GM21526 (cell line): ENCODE measurements at regions not wholly inside any gene's neighbourhood (a gene's known extent, or its start where the extent isn't known, plus 50 kb on each side); places are given as distances from the start of the nearest gene placed in this dataset.

Experiments used
- ATAC-seq: cut with Tn5 transposase; IDR thresholded peaks from one replicate; pipeline ENCODE4 v1.9.1; 2021; ENCODE audit warnings: moderate library complexity; ENCODE audit not compliant: unreplicated experiment, low FRiP score

DNA sequence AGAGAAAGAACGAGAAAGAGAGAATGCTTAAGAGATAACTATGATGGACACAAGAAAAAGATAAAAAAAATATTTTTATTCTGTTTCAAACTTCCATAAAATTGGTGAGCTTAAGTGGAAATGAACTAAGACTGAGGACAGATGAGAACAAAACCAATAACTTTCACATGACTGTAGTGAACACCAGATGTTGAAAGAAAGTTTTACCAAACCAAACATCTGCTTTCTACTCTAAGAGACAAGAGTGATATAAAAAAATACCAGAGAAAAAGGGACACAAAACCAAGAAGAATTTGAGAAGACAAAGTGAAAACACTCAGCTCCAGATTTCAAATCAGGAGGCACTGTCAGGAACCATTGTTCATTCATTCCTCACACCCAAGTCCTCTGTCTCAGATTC is 147.9 kb downstream of the IMPG2 start:
- ATAC-seq, result no peak

DNA sequence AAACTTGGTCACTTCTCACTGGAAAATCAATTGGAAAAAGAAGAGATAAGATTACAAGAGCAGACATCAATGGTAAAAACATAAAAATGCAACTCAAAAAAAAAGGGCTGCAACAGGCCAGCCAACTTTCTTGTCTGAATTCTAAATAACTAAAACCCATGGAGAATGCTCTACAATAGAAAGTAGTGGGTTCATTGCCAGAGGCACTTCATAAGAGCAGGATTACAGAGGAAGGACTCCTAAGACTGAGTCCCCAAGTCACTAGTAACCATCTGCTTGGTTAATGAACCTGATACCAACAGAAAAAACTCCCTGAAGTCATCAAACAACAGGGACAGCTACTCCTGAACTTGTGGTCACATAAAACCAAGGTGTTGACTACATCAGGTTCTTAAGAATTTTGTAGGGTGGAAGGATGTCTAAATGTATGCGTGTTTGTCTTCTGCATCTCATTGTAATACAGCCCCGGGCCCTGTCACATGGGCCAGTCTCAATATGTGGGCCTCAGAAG is 148.6 kb downstream of the IMPG2 start:
- no peak for ATAC-seq

DNA sequence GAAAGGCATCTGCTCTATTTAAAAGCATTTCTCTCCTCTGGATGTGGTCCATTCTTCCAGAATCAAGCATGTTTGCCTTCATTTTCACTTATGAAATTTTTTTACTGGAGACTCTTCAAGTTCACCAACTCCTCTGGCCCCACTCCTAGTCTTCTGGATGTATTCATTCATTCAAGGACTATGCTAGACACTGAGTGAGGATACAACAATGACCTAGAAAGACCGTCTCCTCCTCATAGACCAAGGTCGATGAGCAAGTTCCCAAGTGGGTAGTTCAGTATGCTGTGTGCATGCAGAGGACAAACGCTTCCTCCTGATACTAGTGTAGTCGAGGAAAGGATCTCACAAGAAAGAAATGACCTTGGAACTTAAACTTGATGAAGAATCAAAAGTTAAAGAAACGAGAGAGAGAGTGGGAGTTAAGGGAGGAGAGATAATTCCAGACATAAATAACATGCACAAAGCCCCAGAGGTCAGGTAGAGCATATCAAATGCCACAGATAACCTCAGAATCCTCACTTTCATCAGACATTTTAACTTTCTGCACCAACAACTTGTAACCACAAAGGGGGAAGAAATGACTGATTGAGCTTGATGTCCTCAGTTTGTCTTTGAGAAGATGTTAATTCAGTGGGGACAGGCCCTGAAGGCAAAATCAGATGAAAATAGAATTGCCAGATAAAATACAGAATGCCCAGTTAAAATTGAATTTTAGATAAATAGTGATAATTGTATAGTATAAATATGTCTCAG is 149.4 kb downstream of the IMPG2 start:
- no peak for ATAC-seq

DNA sequence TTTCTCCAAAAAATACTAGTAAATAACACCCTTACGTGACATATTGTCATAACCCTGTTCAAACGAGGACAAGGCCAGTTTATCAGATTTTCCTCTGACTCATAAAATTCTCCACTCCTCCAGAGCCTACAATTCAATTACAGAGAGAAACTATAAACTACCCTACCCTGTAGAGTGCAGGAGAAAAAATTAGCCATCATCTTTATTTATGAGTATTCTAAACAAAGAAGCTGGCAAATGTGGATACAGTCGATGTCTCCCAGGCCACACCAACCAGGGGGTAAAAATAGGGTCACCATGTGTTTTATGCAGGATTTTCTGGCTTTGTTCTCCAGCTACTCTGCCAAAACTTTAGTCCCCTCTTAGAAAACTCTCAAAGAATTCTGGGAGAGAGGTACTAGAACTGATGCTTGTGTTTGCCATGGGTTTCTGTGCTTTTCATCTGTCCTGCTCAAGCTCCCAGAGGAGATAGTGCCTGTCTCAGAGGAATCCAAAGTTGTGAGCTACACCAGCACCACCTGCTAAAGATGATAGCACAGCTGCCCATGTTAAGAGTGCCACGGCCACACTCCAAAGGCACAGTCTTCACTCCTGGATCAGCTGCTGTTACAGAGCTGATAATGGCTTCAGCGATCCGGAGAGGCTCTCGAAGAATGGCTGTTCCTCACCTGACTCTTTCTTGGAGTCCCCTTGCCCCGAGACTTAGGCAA is 150.2 kb downstream of the IMPG2 start:
- ATAC-seq, result no peak

DNA sequence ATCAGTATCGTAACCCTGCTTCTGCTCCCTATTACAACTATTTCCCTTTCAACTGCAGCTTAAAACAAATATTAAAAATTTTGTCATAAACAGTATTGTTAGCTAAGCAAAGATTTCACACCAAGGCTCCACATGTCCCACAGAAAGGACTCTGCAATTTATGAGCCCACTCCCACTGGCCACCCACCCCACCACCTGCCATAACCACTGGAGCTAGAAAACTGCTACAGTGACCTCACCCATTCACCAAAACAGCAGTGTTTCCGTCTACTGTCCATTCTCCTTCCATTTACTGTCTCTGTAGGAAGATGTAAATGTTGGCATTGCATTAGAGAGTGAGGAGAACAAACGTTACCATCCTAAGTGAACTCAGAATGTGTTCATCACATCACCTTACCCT is 150.9 kb downstream of the IMPG2 start:
- ATAC-seq, result no peak

DNA sequence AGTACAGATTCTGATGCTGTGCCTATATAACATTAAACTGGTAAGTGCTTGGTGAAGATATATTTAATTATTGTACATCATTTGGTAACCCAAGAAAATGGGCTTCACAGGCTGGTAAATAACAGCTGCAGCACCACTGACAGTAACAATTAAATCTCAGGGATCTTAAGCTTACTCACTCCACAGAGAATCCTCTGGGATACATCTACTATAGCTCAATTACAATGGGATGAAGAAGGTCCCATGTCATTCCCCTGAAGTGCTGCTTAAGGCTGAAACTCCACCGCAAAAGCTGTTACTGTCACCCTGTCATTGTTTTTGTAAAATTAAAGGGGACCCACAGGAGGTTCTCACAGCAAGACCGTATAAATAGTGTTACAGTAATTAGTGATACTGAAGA is 153.0 kb downstream of the IMPG2 start:
- no peak for ATAC-seq

DNA sequence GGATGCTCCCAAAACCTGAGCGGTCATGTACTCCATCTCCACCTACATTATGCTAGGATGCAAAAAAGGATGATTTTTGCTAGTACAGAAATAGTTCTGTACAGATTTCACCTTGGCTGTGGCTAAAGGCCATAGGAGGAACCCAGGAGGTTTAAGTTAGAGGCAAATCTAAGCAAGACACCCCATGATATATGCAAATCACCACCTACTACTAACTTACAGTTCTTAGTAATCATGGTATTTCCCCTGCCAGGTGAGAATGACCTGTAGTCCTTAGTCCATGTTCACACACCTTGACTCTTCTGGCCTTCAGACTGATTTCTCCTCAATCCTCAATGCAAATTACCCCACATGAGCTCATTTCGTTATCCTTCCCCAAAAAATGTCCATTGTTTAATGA is 154.2 kb downstream of the IMPG2 start:
- ATAC-seq, result no peak

DNA sequence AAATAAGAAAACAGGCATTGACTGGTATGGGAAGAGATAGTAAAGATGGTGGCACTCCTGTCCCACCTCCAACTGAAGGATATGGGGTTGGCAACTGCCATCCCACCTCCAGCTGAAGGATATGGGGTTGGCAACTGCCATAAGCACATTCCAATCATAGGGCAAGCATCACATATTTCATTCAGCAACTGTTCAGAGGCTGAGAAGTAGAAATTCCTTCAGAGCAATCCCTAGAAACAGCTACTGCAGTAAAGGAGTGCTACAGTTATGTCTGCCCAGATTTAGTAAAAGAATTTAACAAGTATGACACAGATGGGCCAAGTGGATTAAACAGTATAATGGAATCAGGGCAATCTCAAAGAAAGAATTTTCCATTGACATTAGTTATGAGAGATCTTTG is 156.8 kb downstream of the IMPG2 start:
- no peak for ATAC-seq

DNA sequence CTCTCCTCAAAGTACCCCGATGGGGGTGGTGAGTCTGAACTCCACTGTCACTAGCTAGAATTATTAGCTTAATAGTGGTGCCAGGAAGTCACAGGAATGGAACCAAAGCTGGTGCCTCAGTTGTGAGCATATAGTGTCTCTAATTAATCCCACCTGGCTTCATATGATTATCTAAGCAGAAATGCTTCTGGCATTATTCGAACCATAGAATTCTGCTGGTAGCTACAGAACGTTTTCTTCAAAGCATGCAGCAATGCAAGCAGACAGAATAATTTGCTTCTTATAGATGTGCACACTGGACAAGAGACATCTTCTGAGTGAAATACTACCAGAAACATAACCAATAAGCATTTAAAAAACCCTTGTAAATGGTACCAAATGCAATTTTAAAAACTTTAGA is 160.9 kb downstream of the IMPG2 start:
- no peak for ATAC-seq

DNA sequence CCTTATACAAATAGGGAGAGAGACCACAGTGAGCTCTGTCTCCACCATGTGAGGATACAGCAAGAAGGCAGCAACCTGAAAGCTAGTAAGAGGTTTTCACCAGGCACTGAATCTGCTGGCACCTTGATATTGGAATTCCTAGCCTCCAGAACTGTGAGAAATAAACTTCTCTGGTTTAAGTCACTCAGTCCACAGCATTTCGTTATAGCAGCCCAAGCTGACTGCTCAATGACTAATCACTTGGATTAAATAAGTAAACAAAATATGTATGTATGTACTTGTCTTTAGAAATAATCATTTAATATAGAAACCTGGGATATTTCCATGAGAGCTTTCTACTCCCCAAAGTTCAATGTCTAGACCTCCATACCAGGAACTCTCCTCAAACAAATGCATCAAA is 162.0 kb downstream of the IMPG2 start:
- no peak for ATAC-seq

DNA sequence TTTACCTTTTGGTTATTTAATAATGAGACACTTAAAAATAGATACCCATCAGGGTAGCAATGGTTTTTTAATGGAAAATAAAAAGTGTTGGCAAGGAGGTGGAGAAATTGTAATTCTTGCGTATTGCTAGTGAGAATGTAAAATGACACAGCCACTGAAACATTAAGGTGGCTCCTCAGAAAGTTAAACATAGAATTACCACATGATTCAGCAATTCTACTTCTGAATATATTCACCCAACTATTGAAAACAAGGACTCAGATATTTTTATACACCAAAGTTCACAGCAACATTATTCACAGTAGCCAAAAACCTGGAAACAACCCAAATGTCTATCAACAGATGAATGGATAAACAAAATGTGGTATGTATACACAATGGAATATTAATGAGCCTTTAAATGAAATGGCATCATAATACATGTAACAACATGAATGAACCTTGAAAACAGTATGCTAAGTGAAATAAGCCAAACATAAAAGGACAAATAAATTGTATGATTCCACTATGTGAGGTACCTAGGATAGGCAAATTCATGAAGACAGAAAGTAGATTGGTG is 163.5 kb downstream of the IMPG2 start:
- ATAC-seq, result no peak

DNA sequence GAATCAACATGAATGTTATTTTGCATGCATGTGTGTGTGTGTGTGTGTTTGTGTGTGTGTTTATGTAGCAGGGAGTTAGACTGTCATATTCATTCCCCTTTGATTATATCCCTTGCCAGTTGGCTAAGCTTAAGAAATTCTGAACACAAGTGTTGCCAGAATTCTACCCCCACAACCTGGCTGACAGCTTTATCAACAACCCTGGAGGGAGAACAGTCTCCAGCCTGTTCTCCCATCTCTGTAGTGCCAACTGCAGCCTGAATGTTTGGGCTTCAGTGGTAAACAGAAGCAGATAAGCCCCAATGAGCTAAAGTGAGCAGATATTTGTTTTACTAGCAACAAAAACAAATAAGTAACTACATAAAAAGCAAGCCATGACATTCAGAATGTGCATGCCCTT is 162.6 kb upstream of the ABI3BP start:
- ATAC-seq, result no peak

DNA sequence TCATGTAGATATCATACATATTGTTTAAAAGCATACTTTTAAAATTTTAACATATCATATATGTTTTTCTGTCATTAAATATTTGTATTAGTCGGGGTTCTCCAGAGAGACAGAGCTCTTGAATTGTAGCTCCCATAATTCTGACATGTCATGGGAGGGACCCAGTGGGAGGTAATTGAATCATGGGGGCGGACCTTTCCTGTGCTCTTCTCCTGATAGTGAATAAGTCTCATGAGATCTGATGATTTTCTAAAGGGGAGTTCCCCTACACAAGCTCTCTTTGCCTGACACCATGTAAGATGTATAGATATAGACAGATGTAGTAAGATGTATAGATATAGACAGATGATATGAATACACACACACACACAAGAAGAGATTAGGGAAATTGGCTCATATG is 161.2 kb upstream of the ABI3BP start:
- no peak for ATAC-seq

DNA sequence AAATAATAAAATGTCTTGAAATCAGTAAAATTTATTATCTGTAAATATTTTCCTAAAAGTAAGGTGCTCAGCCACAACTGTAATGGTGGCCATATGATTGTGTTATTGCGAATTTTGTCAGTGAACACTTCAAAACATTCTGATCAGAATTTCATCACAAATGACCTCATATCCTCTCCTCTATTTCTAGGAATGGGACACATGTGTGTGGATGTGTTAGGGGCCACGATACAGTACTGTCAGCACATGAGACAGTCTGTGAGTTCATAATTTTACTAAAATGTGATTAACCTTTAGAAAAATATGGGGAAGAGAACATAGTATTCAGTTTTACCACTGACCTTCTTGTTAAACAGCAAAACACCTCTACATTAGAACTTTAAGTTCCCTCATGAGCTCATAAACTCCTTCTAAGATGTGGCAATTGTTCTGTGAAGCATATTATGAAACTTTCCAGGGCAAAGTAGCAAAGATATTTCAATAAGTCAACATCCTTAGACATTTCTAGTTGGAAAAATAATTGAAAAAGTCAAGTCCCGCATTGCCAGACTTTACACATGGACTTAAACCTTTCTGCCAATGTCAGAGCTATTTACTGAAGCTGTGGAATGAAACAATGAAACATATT is 158.2 kb upstream of the ABI3BP start:
- ATAC-seq, result no peak

DNA sequence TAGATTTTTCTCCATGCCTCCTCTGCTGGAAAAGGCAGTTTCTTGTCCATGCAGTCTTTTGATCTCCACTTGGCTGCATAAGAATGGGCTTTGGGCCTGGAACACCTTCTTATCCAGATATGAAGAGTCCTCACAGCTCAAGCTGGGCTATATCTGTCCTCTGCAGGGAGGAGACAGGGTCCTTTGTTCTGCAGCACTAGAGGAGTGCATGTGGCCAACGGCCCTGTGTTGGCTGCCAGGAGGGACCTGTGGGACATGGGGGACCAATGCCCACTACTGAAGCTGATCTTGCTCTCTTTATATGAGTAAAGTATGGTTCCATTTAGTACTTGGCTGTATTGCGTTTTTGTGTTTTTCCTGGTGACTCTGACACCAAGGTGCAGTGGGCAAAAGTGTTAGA is 157.3 kb upstream of the ABI3BP start:
- no peak for ATAC-seq

DNA sequence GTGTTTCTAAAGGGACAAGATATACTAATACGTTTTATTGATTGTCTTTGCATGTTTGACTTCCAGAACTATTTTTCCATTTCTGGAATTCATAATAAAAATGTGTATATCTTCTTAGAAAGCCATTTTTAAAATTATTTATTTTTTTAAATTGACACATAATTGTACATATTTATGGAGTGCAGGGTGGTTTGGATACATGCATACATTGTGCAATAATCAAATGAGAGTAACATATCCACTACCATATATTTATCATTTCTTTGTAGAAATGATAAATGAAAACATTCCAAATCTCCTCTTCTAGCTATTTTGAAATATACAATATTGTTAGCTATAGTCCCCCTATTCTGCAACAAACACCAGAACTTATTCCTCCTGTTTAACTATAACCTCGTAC is 156.5 kb upstream of the ABI3BP start:
- no peak for ATAC-seq

DNA sequence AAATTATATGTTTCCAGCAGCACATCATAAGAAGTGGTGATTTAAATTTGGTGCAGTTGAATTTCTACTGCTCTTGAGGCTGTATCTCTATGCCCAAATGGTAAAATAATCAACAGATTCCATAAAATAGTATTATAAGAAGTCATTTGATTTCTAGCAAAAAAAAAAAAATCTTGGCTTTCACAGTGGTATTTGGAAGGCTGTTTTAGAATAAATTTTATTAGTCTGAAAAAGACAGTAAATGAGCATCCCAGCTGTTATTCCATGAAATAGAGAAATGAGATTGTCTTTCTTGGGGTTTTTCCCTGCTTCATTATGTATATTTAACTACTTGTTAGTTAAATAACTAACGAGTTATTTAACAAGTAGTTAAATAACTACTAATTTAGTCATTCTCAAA is 156.0 kb upstream of the ABI3BP start:
- ATAC-seq, result no peak

DNA sequence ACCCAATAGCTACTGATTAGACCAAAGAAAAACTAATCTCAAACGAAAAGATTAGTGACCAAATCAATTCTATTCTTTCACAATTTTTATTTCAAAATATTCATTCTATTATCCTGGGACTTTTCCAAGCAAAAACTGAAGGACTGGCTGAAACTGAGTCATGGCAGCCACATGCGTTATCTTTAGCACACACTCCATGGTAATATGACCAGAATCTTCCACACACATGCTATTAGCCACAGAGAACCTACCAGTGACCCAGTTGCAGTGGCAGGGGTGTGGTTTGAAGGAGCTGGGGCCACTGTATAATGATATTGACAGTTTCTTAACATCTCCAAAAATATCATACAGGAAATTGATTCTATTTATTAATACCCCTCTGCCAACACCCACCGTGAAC is 154.8 kb upstream of the ABI3BP start:
- ATAC-seq, result no peak

DNA sequence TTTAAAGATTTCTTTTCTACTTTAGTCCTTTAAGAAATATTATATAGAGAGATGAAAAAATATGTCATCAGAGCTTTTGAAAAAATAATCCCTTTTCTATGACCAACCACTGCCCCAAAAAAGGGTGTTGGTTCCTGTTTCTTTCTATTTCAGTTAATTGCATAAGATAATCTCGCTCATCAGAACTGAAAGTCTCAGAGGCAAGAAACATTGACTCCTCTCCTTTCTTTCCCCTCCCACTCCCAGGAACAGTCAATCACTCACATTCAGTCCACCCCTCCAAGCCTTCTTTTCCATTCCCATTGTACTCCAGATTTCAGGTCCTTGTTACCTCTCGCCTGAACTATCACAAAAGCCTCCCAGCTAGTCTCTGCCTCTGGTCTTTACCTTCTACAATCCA is 153.7 kb upstream of the ABI3BP start:
- no peak for ATAC-seq

DNA sequence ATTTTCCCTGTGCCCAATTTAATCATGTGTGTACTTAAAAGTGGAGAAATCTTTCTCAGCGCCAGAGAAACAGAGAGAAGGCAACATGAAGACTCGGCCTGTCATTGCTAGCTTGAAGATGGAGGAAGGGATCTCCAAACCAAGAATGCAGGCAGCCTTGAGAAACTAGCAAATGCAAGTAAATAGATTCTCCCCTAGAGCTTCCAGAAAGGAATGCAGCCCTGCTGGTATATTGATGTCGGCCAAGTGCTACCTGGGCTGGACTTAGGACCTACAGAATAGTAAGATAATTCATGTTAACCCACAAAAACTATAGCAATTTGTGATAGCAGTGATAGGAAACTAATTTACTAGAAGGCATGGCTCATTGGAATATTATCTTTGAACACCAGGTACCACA is 150.9 kb upstream of the ABI3BP start:
- ATAC-seq, result no peak

DNA sequence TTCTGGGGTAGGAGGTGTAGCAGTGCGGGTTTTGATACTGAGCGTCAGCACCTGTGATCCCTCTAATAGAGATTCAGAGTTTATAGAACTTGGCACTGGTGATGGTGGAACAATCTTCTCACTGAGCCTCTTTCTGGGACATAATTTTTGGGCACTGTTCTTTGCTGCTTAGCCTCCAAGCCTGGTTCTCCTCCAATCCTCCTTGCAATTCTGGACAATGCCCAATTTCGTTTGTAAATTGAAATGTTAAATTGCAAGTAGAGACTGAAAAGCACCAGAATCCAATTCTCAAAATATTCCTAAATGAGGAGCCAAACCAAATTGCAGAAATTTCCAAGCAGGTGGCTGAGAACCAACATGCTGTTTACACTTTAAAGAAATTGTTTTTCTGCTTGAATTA is 149.8 kb upstream of the ABI3BP start:
- ATAC-seq, result no peak
